ENCODE measurements at regions not wholly inside any gene's neighbourhood (a gene's known extent, or its start where the extent isn't known, plus 50 kb on each side); places are given as distances from the start of the nearest gene placed in this dataset.
"Not testable (repeated sequence)": the region's sequence is repeated elsewhere in the genome, so short reads cannot be mapped to it uniquely, and the experiment has no call there.

- POLR2A ChIA-PET = no interaction called here
- Mint-ChIP-seq H3K4me3 (ENCODE audit: unreplicated experiment) (no peak overlapping the region), H3K4me1 (ENCODE audit: insufficient read depth, unreplicated experiment) (no peaks in the 10 kb centered on the region)
Observed at GRCh38 chr6:60671369-60671768, 1614.7 kb downstream of the KHDRBS2 start.

DNA sequence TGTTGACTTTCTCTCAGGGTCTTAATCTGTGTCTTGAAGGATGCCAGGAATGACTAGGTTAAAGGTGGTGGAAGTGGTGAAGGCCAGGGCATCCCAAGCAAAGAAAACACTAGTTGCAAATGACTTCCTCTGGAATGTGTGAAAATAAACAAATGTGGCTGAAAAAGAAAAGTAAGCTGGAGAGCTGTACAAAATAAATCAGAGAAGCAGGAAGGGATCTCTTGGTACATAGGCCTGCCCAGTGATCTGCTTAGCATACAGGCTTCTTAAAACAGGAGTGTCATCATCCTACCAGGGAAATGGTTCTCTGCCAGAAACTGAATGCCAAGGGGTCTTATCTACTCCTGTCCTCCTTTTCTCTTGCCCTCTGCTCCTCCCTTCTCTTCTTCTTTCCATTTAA, 1616.0 kb downstream of the KHDRBS2 start:
- Mint-ChIP-seq H3K4me3 (ENCODE audit: unreplicated experiment) (no peak overlapping the region), H3K27me3 (ENCODE audit: insufficient read depth, unreplicated experiment) (no peaks in the 10 kb centered on the region), H3K4me1 (ENCODE audit: insufficient read depth, unreplicated experiment) (no peaks in the 10 kb centered on the region), H3K9me3 (ENCODE audit: unreplicated experiment) (no peaks in the 10 kb centered on the region), H3K36me3 (ENCODE audit: insufficient read depth, unreplicated experiment) (no peaks in the 10 kb centered on the region), H3K27ac (ENCODE audit: low read depth, unreplicated experiment) (no peak overlapping the region)
- no TSS peak for BruUV-seq (replicated peaks)
- TF ChIP-seq, protein P1, sequence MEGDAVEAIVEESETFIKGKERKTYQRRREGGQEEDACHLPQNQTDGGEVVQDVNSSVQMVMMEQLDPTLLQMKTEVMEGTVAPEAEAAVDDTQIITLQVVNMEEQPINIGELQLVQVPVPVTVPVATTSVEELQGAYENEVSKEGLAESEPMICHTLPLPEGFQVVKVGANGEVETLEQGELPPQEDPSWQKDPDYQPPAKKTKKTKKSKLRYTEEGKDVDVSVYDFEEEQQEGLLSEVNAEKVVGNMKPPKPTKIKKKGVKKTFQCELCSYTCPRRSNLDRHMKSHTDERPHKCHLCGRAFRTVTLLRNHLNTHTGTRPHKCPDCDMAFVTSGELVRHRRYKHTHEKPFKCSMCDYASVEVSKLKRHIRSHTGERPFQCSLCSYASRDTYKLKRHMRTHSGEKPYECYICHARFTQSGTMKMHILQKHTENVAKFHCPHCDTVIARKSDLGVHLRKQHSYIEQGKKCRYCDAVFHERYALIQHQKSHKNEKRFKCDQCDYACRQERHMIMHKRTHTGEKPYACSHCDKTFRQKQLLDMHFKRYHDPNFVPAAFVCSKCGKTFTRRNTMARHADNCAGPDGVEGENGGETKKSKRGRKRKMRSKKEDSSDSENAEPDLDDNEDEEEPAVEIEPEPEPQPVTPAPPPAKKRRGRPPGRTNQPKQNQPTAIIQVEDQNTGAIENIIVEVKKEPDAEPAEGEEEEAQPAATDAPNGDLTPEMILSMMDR (IDR thresholded peaks at IDR 0.05; ENCODE audit: unreplicated experiment) = no peak
- ChIA-PET POLR2A (no interaction called here), CTCF (no interaction called here)
- DNase-seq (ENCODE audit: unreplicated experiment) = no peak
- intact Hi-C loops (cut with micrococcal nuclease) = no loop called here

More at GRCh38 chr6:60671369-60671768, 1614.7 kb downstream of the KHDRBS2 start:
- no TSS peak for BruUV-seq (replicated peaks)
- intact Hi-C loops (cut with micrococcal nuclease) = no loop called here
- Mint-ChIP-seq H3K27me3 (ENCODE audit: insufficient read depth, unreplicated experiment) (no peaks in the 10 kb centered on the region), H3K27ac (ENCODE audit: low read depth, unreplicated experiment) (no peak overlapping the region), H3K9me3 (ENCODE audit: unreplicated experiment) (no peaks in the 10 kb centered on the region), H3K36me3 (ENCODE audit: insufficient read depth, unreplicated experiment) (no peaks in the 10 kb centered on the region)
- TF ChIP-seq, protein P1 (IDR thresholded peaks at IDR 0.05; ENCODE audit: unreplicated experiment) = no peak
- DNase-seq (ENCODE audit: unreplicated experiment) = no peak
- CTCF ChIA-PET = no interaction called here

DNA sequence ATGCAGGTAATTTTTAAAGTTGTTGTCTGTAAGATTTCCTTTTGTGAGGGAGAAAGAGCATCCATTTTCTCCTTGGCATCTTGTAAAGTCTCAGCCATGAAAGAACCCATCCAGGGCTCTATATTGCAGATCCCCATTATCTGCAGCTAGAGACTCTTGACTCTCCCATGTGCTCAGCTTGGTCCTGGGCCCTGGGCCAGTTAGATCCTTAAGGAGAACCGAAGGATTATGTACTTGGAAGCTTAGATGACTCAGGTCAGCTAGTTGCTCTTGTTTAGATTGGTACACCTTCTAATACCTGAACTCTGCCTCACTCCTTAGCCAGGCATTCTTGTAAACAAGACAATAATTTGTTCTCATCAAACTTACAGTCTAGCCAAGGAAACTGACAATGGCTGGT, 1617.6 kb downstream of the KHDRBS2 start:
- CTCF ChIA-PET = no interaction called here
- BruUV-seq (replicated peaks) = no TSS peak
- TF ChIP-seq, protein P1 (IDR thresholded peaks at IDR 0.05; ENCODE audit: unreplicated experiment) = no peak

GRCh38 chr6:60663199-60663598, 1622.8 kb downstream of the KHDRBS2 start:
- H3K27me3 Mint-ChIP-seq (ENCODE audit: insufficient read depth, unreplicated experiment); CTCF ChIA-PET; H3K4me3 Mint-ChIP-seq (ENCODE audit: unreplicated experiment); BruUV-seq (replicated peaks); intact Hi-C loops (cut with micrococcal nuclease); H3K4me1 Mint-ChIP-seq (ENCODE audit: insufficient read depth, unreplicated experiment); DNase-seq (ENCODE audit: unreplicated experiment); H3K36me3 Mint-ChIP-seq (ENCODE audit: insufficient read depth, unreplicated experiment); H3K27ac Mint-ChIP-seq (ENCODE audit: low read depth, unreplicated experiment); POLR2A ChIA-PET: not testable (repeated sequence)
- H3K9me3 Mint-ChIP-seq (ENCODE audit: unreplicated experiment) = peaks cover 25% of the 10 kb centered on the region

More for the DNA sequence above, 1617.6 kb downstream of the KHDRBS2 start:
- Mint-ChIP-seq H3K9me3 (ENCODE audit: unreplicated experiment) (no peaks in the 10 kb centered on the region), H3K27ac (ENCODE audit: low read depth, unreplicated experiment) (no peak overlapping the region), H3K4me1 (ENCODE audit: insufficient read depth, unreplicated experiment) (no peaks in the 10 kb centered on the region), H3K27me3 (ENCODE audit: insufficient read depth, unreplicated experiment) (no peaks in the 10 kb centered on the region), H3K4me3 (ENCODE audit: unreplicated experiment) (no peak overlapping the region), H3K36me3 (ENCODE audit: insufficient read depth, unreplicated experiment) (no peaks in the 10 kb centered on the region)
- POLR2A ChIA-PET = no interaction called here
- intact Hi-C loops (cut with micrococcal nuclease) = no loop called here
- DNase-seq (ENCODE audit: unreplicated experiment) = no peak

GRCh38 chr6:60643870-60644269, 1642.2 kb downstream of the KHDRBS2 start:
- BruUV-seq (replicated peaks) = no TSS peak
- H3K4me3 Mint-ChIP-seq (ENCODE audit: unreplicated experiment) = no peak overlapping the region
- no peaks in the 10 kb centered on the region for H3K9me3 Mint-ChIP-seq (ENCODE audit: unreplicated experiment)
- no peak for DNase-seq (ENCODE audit: unreplicated experiment)
- CTCF ChIA-PET = interaction anchor here (0.6 kb wide), 1 partner anchor 43 kb away, joined by 4 read pairs; no protein-coding TSS in a partner anchor
- no peaks in the 10 kb centered on the region for H3K27me3 Mint-ChIP-seq (ENCODE audit: insufficient read depth, unreplicated experiment)
- intact Hi-C loops (cut with micrococcal nuclease) = no loop called here
- peaks cover 6% of the 10 kb centered on the region for H3K36me3 Mint-ChIP-seq (ENCODE audit: insufficient read depth, unreplicated experiment)
- no peaks in the 10 kb centered on the region for H3K4me1 Mint-ChIP-seq (ENCODE audit: insufficient read depth, unreplicated experiment)
- TF ChIP-seq, protein P1 (IDR thresholded peaks at IDR 0.05; ENCODE audit: unreplicated experiment) = no peak
- POLR2A ChIA-PET = interaction anchor here (0.6 kb wide), 1 partner anchor 178 kb away, joined by 3 read pairs; no protein-coding TSS in a partner anchor
- no peak overlapping the region for H3K27ac Mint-ChIP-seq (ENCODE audit: low read depth, unreplicated experiment)

- POLR2A ChIA-PET = not testable (repeated sequence)
Observed at GRCh38 chr6:60639185-60639584, 1646.8 kb downstream of the KHDRBS2 start.

More at GRCh38 chr6:60639185-60639584, 1646.8 kb downstream of the KHDRBS2 start:
- CTCF ChIA-PET; intact Hi-C loops (cut with micrococcal nuclease); H3K27me3 Mint-ChIP-seq (ENCODE audit: insufficient read depth, unreplicated experiment); H3K4me3 Mint-ChIP-seq (ENCODE audit: unreplicated experiment); H3K27ac Mint-ChIP-seq (ENCODE audit: low read depth, unreplicated experiment); BruUV-seq (replicated peaks); DNase-seq (ENCODE audit: unreplicated experiment); H3K9me3 Mint-ChIP-seq (ENCODE audit: unreplicated experiment); H3K4me1 Mint-ChIP-seq (ENCODE audit: insufficient read depth, unreplicated experiment); H3K36me3 Mint-ChIP-seq (ENCODE audit: insufficient read depth, unreplicated experiment): not testable (repeated sequence)
